ENCODE measurements at regions not wholly inside any gene's neighbourhood (a gene's known extent, or its start where the extent isn't known, plus 50 kb on each side); places are given as distances from the start of the nearest gene placed in this dataset.

DNA sequence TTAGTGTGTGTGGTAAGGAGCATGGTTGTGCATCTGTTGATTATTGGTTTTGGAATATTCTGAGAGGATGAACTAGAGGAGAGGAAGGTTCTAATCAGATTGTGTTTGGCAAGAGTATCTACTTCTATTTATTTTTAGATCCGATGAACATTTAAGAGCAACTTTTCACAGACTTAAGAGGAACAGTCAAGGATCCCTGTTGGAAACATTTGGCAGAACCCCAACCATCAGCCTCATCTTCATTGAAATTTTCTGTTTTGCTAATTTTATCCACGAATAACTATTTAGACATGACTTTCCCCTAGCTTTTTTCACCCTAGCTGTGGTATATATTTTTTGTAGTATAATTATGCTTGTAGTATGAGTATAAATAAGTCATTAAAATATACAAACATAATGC is 868.5 kb downstream of the MAT2B start:
- Histone ChIP-seq H3F3A (ENCODE audit: insufficient read depth) (no peaks in the 10 kb centered on the region), H3K4me2 (ENCODE audit: low read depth, low read length, poor library complexity, severe bottlenecking) (no peak overlapping the region), H4K20me1 (ENCODE audit: low read depth, low read length) (no peaks in the 10 kb centered on the region), H3K36me3 (ENCODE audit: low read length) (no peaks in the 10 kb centered on the region), H3K79me2 (ENCODE audit: insufficient read depth, low read length) (no peaks in the 10 kb centered on the region), H3K27me3 (ENCODE audit: low read length) (no peaks in the 10 kb centered on the region), H3K9ac (ENCODE audit: low read length) (no peak overlapping the region), H3K9me3 (ENCODE audit: insufficient read depth, low read length) (no peaks in the 10 kb centered on the region), H3K9me2 (replicated peaks; ENCODE audit: insufficient read depth, low read length) (no peaks in the 10 kb centered on the region), H2AFZ (ENCODE audit: low read depth, low read length, severe bottlenecking) (no peak overlapping the region), H3K4me3 (ENCODE audit: insufficient read depth, low read length, poor library complexity, severe bottlenecking) (no peak overlapping the region), H3K27ac (ENCODE audit: low read depth, low read length) (no peak overlapping the region)
- no peak for TF ChIP-seq EZH2phosphoT487 (conservative IDR thresholded peaks at IDR 0.05; ENCODE audit: low read length)
- TF ChIP-seq, protein P1, sequence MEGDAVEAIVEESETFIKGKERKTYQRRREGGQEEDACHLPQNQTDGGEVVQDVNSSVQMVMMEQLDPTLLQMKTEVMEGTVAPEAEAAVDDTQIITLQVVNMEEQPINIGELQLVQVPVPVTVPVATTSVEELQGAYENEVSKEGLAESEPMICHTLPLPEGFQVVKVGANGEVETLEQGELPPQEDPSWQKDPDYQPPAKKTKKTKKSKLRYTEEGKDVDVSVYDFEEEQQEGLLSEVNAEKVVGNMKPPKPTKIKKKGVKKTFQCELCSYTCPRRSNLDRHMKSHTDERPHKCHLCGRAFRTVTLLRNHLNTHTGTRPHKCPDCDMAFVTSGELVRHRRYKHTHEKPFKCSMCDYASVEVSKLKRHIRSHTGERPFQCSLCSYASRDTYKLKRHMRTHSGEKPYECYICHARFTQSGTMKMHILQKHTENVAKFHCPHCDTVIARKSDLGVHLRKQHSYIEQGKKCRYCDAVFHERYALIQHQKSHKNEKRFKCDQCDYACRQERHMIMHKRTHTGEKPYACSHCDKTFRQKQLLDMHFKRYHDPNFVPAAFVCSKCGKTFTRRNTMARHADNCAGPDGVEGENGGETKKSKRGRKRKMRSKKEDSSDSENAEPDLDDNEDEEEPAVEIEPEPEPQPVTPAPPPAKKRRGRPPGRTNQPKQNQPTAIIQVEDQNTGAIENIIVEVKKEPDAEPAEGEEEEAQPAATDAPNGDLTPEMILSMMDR (IDR thresholded peaks at IDR 0.05; ENCODE audit: insufficient read depth, low read length, poor library complexity, severe bottlenecking), result no peak

DNA sequence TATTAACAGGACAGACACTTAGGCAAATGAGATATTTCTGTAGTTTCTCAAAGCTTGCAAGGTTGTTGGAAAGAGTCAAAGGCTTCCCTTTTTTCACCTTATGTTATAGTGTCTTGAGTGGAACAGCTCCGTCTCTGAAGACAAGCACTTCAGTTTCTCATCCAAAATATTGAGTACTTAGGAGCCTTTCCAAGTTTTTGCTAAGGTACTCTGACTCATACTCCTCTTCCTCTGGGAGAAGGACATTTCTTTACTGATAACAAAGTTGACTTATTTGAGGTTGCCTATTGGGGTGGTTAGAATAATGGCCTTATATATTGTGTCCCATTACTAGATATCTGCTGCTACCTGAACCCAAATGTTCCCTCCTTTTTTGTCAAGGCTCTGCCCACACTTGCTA is 869.6 kb downstream of the MAT2B start:
- Histone ChIP-seq H2AFZ (ENCODE audit: low read depth, low read length, severe bottlenecking) (no peak overlapping the region), H3K9ac (ENCODE audit: low read length) (no peak overlapping the region), H4K20me1 (ENCODE audit: low read depth, low read length) (no peaks in the 10 kb centered on the region), H3K4me2 (ENCODE audit: low read depth, low read length, poor library complexity, severe bottlenecking) (no peak overlapping the region), H3K27ac (ENCODE audit: low read depth, low read length) (no peak overlapping the region), H3K4me3 (ENCODE audit: insufficient read depth, low read length, poor library complexity, severe bottlenecking) (no peak overlapping the region), H3K27me3 (ENCODE audit: low read length) (no peaks in the 10 kb centered on the region), H3K36me3 (ENCODE audit: low read length) (no peaks in the 10 kb centered on the region), H3K79me2 (ENCODE audit: insufficient read depth, low read length) (no peaks in the 10 kb centered on the region), H3K9me2 (replicated peaks; ENCODE audit: insufficient read depth, low read length) (no peaks in the 10 kb centered on the region), H3F3A (ENCODE audit: insufficient read depth) (no peaks in the 10 kb centered on the region), H3K9me3 (ENCODE audit: insufficient read depth, low read length) (no peaks in the 10 kb centered on the region)
- TF ChIP-seq EZH2phosphoT487 (conservative IDR thresholded peaks at IDR 0.05; ENCODE audit: low read length), result no peak
- TF ChIP-seq, protein P1 (IDR thresholded peaks at IDR 0.05; ENCODE audit: insufficient read depth, low read length, poor library complexity, severe bottlenecking), result no peak

DNA sequence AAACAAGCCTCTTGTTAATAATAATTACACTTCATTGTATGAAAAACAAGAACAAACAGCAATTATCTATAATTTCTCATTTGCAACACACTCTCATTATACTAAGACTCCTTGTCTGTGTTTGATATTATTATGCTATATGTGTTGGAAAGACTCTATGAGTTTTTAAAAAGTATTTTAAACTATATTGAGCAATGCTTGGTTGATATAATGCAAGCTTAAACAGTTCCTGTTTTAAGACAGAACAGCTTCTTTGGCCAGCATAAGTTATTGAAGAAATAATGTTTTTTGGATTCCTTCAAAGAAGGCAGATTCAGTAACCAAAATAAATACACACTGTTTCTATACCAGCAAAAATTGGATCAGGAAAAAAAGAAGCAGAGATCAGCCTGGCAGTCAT is 871.4 kb downstream of the MAT2B start:
- H3K27ac ChIP-seq (ENCODE audit: low read depth, low read length), result no peak overlapping the region
- H3K27me3 ChIP-seq (ENCODE audit: low read length), result no peaks in the 10 kb centered on the region
- H3F3A ChIP-seq (ENCODE audit: insufficient read depth), result no peaks in the 10 kb centered on the region

DNA sequence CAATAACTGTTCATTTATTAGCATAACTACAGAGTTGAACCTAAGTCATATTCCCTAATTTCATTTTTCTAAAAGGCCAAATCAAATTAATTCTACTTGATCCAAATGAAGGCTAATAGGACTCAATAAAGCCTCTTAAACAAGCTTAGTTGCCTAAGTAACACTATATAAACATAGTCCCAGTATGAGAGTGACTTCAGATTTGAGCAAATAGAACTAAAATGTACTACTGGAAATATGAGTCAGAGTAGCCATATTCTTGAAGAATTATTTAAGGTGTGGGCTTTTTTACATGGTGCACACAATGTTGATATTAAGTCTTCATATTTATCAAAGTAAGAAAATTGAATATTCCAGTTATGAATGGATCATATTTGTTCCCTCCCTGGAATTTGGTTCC is 872.3 kb downstream of the MAT2B start:
- H3K9me2 ChIP-seq (replicated peaks; ENCODE audit: insufficient read depth, low read length), result no peaks in the 10 kb centered on the region
- no peaks in the 10 kb centered on the region for H4K20me1 ChIP-seq (ENCODE audit: low read depth, low read length)
- no peak overlapping the region for H3K9ac ChIP-seq (ENCODE audit: low read length)
- H3K27me3 ChIP-seq (ENCODE audit: low read length), result no peaks in the 10 kb centered on the region
- no peak overlapping the region for H2AFZ ChIP-seq (ENCODE audit: low read depth, low read length, severe bottlenecking)
- no peak overlapping the region for H3K4me2 ChIP-seq (ENCODE audit: low read depth, low read length, poor library complexity, severe bottlenecking)
- H3K9me3 ChIP-seq (ENCODE audit: insufficient read depth, low read length), result no peaks in the 10 kb centered on the region
- no peak overlapping the region for H3K27ac ChIP-seq (ENCODE audit: low read depth, low read length)
- no peaks in the 10 kb centered on the region for H3F3A ChIP-seq (ENCODE audit: insufficient read depth)
- no peak for TF ChIP-seq EZH2phosphoT487 (conservative IDR thresholded peaks at IDR 0.05; ENCODE audit: low read length)
- TF ChIP-seq, protein P1 (IDR thresholded peaks at IDR 0.05; ENCODE audit: insufficient read depth, low read length, poor library complexity, severe bottlenecking), result no peak
- H3K4me3 ChIP-seq (ENCODE audit: insufficient read depth, low read length, poor library complexity, severe bottlenecking), result no peak overlapping the region
- no peaks in the 10 kb centered on the region for H3K79me2 ChIP-seq (ENCODE audit: insufficient read depth, low read length)
- no peaks in the 10 kb centered on the region for H3K36me3 ChIP-seq (ENCODE audit: low read length)

More for the DNA sequence above, 871.4 kb downstream of the MAT2B start:
- no peak for TF ChIP-seq EZH2phosphoT487 (conservative IDR thresholded peaks at IDR 0.05; ENCODE audit: low read length)
- Histone ChIP-seq H3K4me2 (ENCODE audit: low read depth, low read length, poor library complexity, severe bottlenecking) (no peak overlapping the region), H4K20me1 (ENCODE audit: low read depth, low read length) (no peaks in the 10 kb centered on the region), H3K4me3 (ENCODE audit: insufficient read depth, low read length, poor library complexity, severe bottlenecking) (no peak overlapping the region), H3K9ac (ENCODE audit: low read length) (no peak overlapping the region), H3K79me2 (ENCODE audit: insufficient read depth, low read length) (no peaks in the 10 kb centered on the region), H3K36me3 (ENCODE audit: low read length) (no peaks in the 10 kb centered on the region), H3K9me3 (ENCODE audit: insufficient read depth, low read length) (no peaks in the 10 kb centered on the region), H3K9me2 (replicated peaks; ENCODE audit: insufficient read depth, low read length) (no peaks in the 10 kb centered on the region), H2AFZ (ENCODE audit: low read depth, low read length, severe bottlenecking) (no peak overlapping the region)

Measured in SU-DHL-6 (cell line).